ENCODE measurements at regions not wholly inside any gene's neighbourhood (a gene's known extent, or its start where the extent isn't known, plus 50 kb on each side); places are given as distances from the start of the nearest gene placed in this dataset.

GRCh38 chr6:108742041-108742440 lies 106.2 kb upstream of the ARMC2 start:
- TF ChIP-seq EZH2 (IDR thresholded peaks at IDR 0.05; ENCODE audit: borderline replicate concordance, insufficient read depth, low read length, poor library complexity, severe bottlenecking) (no peak), CTCF (IDR thresholded peaks at IDR 0.05; ENCODE audit: poor library complexity, severe bottlenecking) (no peak), POLR2AphosphoS5 (IDR thresholded peaks at IDR 0.05) (no peak), SMC3 (conservative IDR thresholded peaks at IDR 0.05; ENCODE audit: poor library complexity) (no peak), REST (IDR thresholded peaks at IDR 0.05; ENCODE audit: borderline replicate concordance) (no peak), EP300 (conservative IDR thresholded peaks at IDR 0.05; ENCODE audit: poor library complexity, severe bottlenecking) (no peak), MXI1 (conservative IDR thresholded peaks at IDR 0.05; ENCODE audit: poor library complexity, severe bottlenecking) (no peak), RAD21 (conservative IDR thresholded peaks at IDR 0.05) (no peak), TAF1 (IDR thresholded peaks at IDR 0.05; ENCODE audit: low read depth) (no peak)

All from neural cell (in vitro differentiated cells).